ENCODE measurements at regions not wholly inside any gene's neighbourhood (a gene's known extent, or its start where the extent isn't known, plus 50 kb on each side); places are given as distances from the start of the nearest gene placed in this dataset.

- no CpG with 5 or more reads among the region's 2 CpGs for WGBS (ENCODE audit: extremely low coverage, insufficient coverage, insufficient read length)
- H3K27me3 ChIP-seq (ENCODE audit: insufficient read depth, low read length), result no peaks in the 10 kb centered on the region
- H3K14ac ChIP-seq (ENCODE audit: low read length), result no peak overlapping the region
- H2AK5ac ChIP-seq (ENCODE audit: low read length), result no peak overlapping the region
- no peak overlapping the region for H4K12ac ChIP-seq (ENCODE audit: low read depth, low read length)
- H3K79me2 ChIP-seq (ENCODE audit: control insufficient read depth, insufficient read depth, low read length, poor library complexity), result no peaks in the 10 kb centered on the region
- H3K9ac ChIP-seq (ENCODE audit: low read length), result no peak overlapping the region
- no peak for DNase-seq
- H3K4ac ChIP-seq (ENCODE audit: low read depth, low read length), result no peak overlapping the region
- no peak overlapping the region for H4K8ac ChIP-seq (ENCODE audit: low read depth, low read length)
- no peaks in the 10 kb centered on the region for H3K79me1 ChIP-seq (ENCODE audit: low read length)
- H4K91ac ChIP-seq (ENCODE audit: low read depth, low read length), result no peak overlapping the region
- H3K4me1 ChIP-seq (ENCODE audit: control insufficient read depth in 1 of 2, insufficient read depth in 2 of 2, low read length in 2 of 2), result peaks cover 0 to 3% of the 10 kb centered on the region in 2 experiments
- H2BK5ac ChIP-seq (ENCODE audit: low read depth, low read length, poor library complexity), result no peak overlapping the region
- no peak overlapping the region for H3K4me3 ChIP-seq (ENCODE audit: low read depth, low read length)
- no peak overlapping the region for H3K18ac ChIP-seq (ENCODE audit: low read length)
- peaks cover 2% of the 10 kb centered on the region for H3K9me3 ChIP-seq (ENCODE audit: insufficient read depth, low read depth, low read length)
- no peaks in the 10 kb centered on the region for H3K36me3 ChIP-seq (ENCODE audit: control insufficient read depth in 1 of 2, insufficient read depth in 2 of 2, low read length in 2 of 2)
- no peak overlapping the region for H3K4me2 ChIP-seq (ENCODE audit: low read length)
- H2BK12ac ChIP-seq (ENCODE audit: low read length), result no peak overlapping the region
- H2BK120ac ChIP-seq (ENCODE audit: insufficient read depth, low read length, poor library complexity), result no peak overlapping the region
- no peak overlapping the region for H3K27ac ChIP-seq (ENCODE audit: low read depth, low read length)
- H2AFZ ChIP-seq (ENCODE audit: insufficient read depth, low read length, poor library complexity), result no peak overlapping the region
- H3K23ac ChIP-seq (ENCODE audit: low read length), result no peak overlapping the region
These were observed 63.3 kb upstream of the ARHGAP18 start for GRCh38 chr6:129773304-129773703.

GRCh38 chr6:129771678-129772077, 61.7 kb upstream of the ARHGAP18 start:
- Histone ChIP-seq H3K4me2 (ENCODE audit: low read length) (no peak overlapping the region), H4K12ac (ENCODE audit: low read depth, low read length) (no peak overlapping the region), H2AFZ (ENCODE audit: insufficient read depth, low read length, poor library complexity) (no peak overlapping the region), H3K36me3 (ENCODE audit: control insufficient read depth in 1 of 2, insufficient read depth in 2 of 2, low read length in 2 of 2) (no peaks in the 10 kb centered on the region), H2BK12ac (ENCODE audit: low read length) (no peak overlapping the region), H3K9ac (ENCODE audit: low read length) (no peak overlapping the region), H3K27ac (ENCODE audit: low read depth, low read length) (no peak overlapping the region), H2BK120ac (ENCODE audit: insufficient read depth, low read length, poor library complexity) (no peak overlapping the region), H3K9me3 (ENCODE audit: insufficient read depth, low read depth, low read length) (no peaks in the 10 kb centered on the region), H3K4me3 (ENCODE audit: low read depth, low read length) (no peak overlapping the region), H3K79me2 (ENCODE audit: control insufficient read depth, insufficient read depth, low read length, poor library complexity) (no peaks in the 10 kb centered on the region), H4K91ac (ENCODE audit: low read depth, low read length) (no peak overlapping the region), H2BK5ac (ENCODE audit: low read depth, low read length, poor library complexity) (no peak overlapping the region), H3K79me1 (ENCODE audit: low read length) (no peaks in the 10 kb centered on the region), H3K18ac (ENCODE audit: low read length) (no peak overlapping the region), H4K8ac (ENCODE audit: low read depth, low read length) (no peak overlapping the region), H3K4me1 (ENCODE audit: control insufficient read depth in 1 of 2, insufficient read depth in 2 of 2, low read length in 2 of 2) (peaks cover 3 to 7% of the 10 kb centered on the region in 2 experiments), H3K14ac (ENCODE audit: low read length) (no peak overlapping the region), H2AK5ac (ENCODE audit: low read length) (no peak overlapping the region), H3K27me3 (ENCODE audit: insufficient read depth, low read length) (peaks cover 11% of the 10 kb centered on the region), H3K4ac (ENCODE audit: low read depth, low read length) (no peak overlapping the region), H3K23ac (ENCODE audit: low read length) (no peak overlapping the region)
- no peak for DNase-seq
- no CpG with 5 or more reads among the region's 4 CpGs for WGBS (ENCODE audit: extremely low coverage, insufficient coverage, insufficient read length)

GRCh38 chr6:129767776-129768485, 58.0 kb upstream of the ARHGAP18 start:
- Histone ChIP-seq H3K4ac (ENCODE audit: low read depth, low read length) (no peak overlapping the region), H4K12ac (ENCODE audit: low read depth, low read length) (no peak overlapping the region), H3K4me1 (ENCODE audit: control insufficient read depth in 1 of 2, insufficient read depth in 2 of 2, low read length in 2 of 2) (peaks cover 3 to 4% of the 10 kb centered on the region in 2 experiments), H2AFZ (ENCODE audit: insufficient read depth, low read length, poor library complexity) (no peak overlapping the region), H3K23ac (ENCODE audit: low read length) (no peak overlapping the region), H4K8ac (ENCODE audit: low read depth, low read length) (no peak overlapping the region), H2AK5ac (ENCODE audit: low read length) (no peak overlapping the region), H3K9ac (ENCODE audit: low read length) (no peak overlapping the region), H2BK120ac (ENCODE audit: insufficient read depth, low read length, poor library complexity) (no peak overlapping the region), H3K14ac (ENCODE audit: low read length) (no peak overlapping the region), H2BK12ac (ENCODE audit: low read length) (no peak overlapping the region), H3K36me3 (ENCODE audit: control insufficient read depth in 1 of 2, insufficient read depth in 2 of 2, low read length in 2 of 2) (no peaks in the 10 kb centered on the region), H3K4me2 (ENCODE audit: low read length) (no peak overlapping the region), H3K18ac (ENCODE audit: low read length) (no peak overlapping the region), H3K4me3 (ENCODE audit: low read depth, low read length) (no peak overlapping the region), H3K27me3 (ENCODE audit: insufficient read depth, low read length) (peaks cover 11% of the 10 kb centered on the region), H4K91ac (ENCODE audit: low read depth, low read length) (no peak overlapping the region), H3K79me2 (ENCODE audit: control insufficient read depth, insufficient read depth, low read length, poor library complexity) (no peaks in the 10 kb centered on the region), H2BK5ac (ENCODE audit: low read depth, low read length, poor library complexity) (no peak overlapping the region), H3K79me1 (ENCODE audit: low read length) (no peaks in the 10 kb centered on the region), H3K27ac (ENCODE audit: low read depth, low read length) (no peak overlapping the region), H3K9me3 (ENCODE audit: insufficient read depth, low read depth, low read length) (no peaks in the 10 kb centered on the region)
- no peak for DNase-seq
- no CpG with 5 or more reads among the region's 11 CpGs for WGBS (ENCODE audit: extremely low coverage, insufficient coverage, insufficient read length)

GRCh38 chr6:129766959-129767728, 57.2 kb upstream of the ARHGAP18 start:
- no peak overlapping the region for H2BK5ac ChIP-seq (ENCODE audit: low read depth, low read length, poor library complexity)
- no peak overlapping the region for H3K18ac ChIP-seq (ENCODE audit: low read length)
- H4K91ac ChIP-seq (ENCODE audit: low read depth, low read length), result no peak overlapping the region
- H3K4me3 ChIP-seq (ENCODE audit: low read depth, low read length), result peak overlapping the region; percentile 44
- H2AK5ac ChIP-seq (ENCODE audit: low read length), result no peak overlapping the region
- no peaks in the 10 kb centered on the region for H3K9me3 ChIP-seq (ENCODE audit: insufficient read depth, low read depth, low read length)
- H3K4ac ChIP-seq (ENCODE audit: low read depth, low read length), result no peak overlapping the region
- H2AFZ ChIP-seq (ENCODE audit: insufficient read depth, low read length, poor library complexity), result no peak overlapping the region
- H4K12ac ChIP-seq (ENCODE audit: low read depth, low read length), result no peak overlapping the region
- no peaks in the 10 kb centered on the region for H3K36me3 ChIP-seq (ENCODE audit: control insufficient read depth in 1 of 2, insufficient read depth in 2 of 2, low read length in 2 of 2)
- H2BK120ac ChIP-seq (ENCODE audit: insufficient read depth, low read length, poor library complexity), result no peak overlapping the region
- no peak overlapping the region for H4K8ac ChIP-seq (ENCODE audit: low read depth, low read length)
- no peak overlapping the region for H3K27ac ChIP-seq (ENCODE audit: low read depth, low read length)
- no peak overlapping the region for H3K9ac ChIP-seq (ENCODE audit: low read length)
- H3K4me2 ChIP-seq (ENCODE audit: low read length), result peak overlapping the region; percentile 89
- H3K79me2 ChIP-seq (ENCODE audit: control insufficient read depth, insufficient read depth, low read length, poor library complexity), result no peaks in the 10 kb centered on the region
- H2BK12ac ChIP-seq (ENCODE audit: low read length), result no peak overlapping the region
- WGBS (ENCODE audit: extremely low coverage, insufficient coverage, insufficient read length), result no CpG with 5 or more reads among the region's 36 CpGs
- no peak overlapping the region for H3K23ac ChIP-seq (ENCODE audit: low read length)
- H3K27me3 ChIP-seq (ENCODE audit: insufficient read depth, low read length), result peaks cover 11% of the 10 kb centered on the region
- DNase-seq, result peak; percentile 25 to 42
- H3K4me1 ChIP-seq (ENCODE audit: control insufficient read depth in 1 of 2, insufficient read depth in 2 of 2, low read length in 2 of 2), result peaks cover 3 to 4% of the 10 kb centered on the region in 2 experiments
- H3K14ac ChIP-seq (ENCODE audit: low read length), result no peak overlapping the region
- H3K79me1 ChIP-seq (ENCODE audit: low read length), result no peaks in the 10 kb centered on the region

All from trophoblast cell (in vitro differentiated cells and primary cell).